Tibial artery (tissue), 4 donors: ENCODE measurements at regions not wholly inside any gene's neighbourhood (a gene's known extent, or its start where the extent isn't known, plus 50 kb on each side); places are given as distances from the start of the nearest gene placed in this dataset.

ENCODE experiments used
- DNase-seq, 2 donors: peaks; one replicate each; pipeline ENCODE4 v3.0.0-alpha.2; 2019
- H3K27ac ChIP-seq, 2 donors: fragments of 200-600 bp; sonication (generic) in 1 of 2; 1 replicate in 1 of 2; 2 replicates in 1 of 2; pipeline ENCODE4 v1.5.1; 2018 to 2019; ENCODE audit warnings: mild to moderate bottlenecking in 1 of 2
- H3K27me3 ChIP-seq, 2 donors: fragments of 200-600 bp; sonication (generic) in 1 of 2; one replicate each; pipeline versions ENCODE4 v1.5.1 to v1.6.0; 2016 to 2019
- H3K36me3 ChIP-seq, 3 donors: fragments of 200-600 bp; sonication (generic) in 2 of 3; one replicate each; pipeline ENCODE4 v1.5.1; 2016 to 2019; ENCODE audit warnings: mild to moderate bottlenecking in 2 of 3
- H3K4me1 ChIP-seq, 4 donors: fragments of 200-600 bp; sonication (generic) in 2 of 4; 1 replicate in 3 of 4; 2 replicates in 1 of 4; pipeline ENCODE4 v1.5.1; 2016 to 2019
- H3K4me3 ChIP-seq, 2 donors: fragments of 200-600 bp; sonication (generic) in 1 of 2; 1 replicate in 1 of 2; 2 replicates in 1 of 2; pipeline ENCODE4 v1.5.1; 2018 to 2019; ENCODE audit warnings: mild to moderate bottlenecking in 2 of 2
- H3K9me3 ChIP-seq, 3 donors: fragments of 200-600 bp; sonication (generic) in 1 of 3; one replicate each; pipeline ENCODE4 v1.5.1; 2016 to 2019
- intact Hi-C: fragments of 100-400 bp; cut with DNase I; formaldehyde crosslinking; loops from one replicate; pipeline ENCODE4 v1.15.0; 2023; ENCODE audit warnings: low total_unique reads
- TF ChIP-seq, protein P1 (sequence below), 2 experiments: fragments of 200-600 bp in 1 of 2; fragments of 450-650 bp in 1 of 2; IDR thresholded peaks; one replicate each; pipeline ENCODE4 v1.5.1; 2017 to 2019; ENCODE audit warnings: antibody characterized with exemption in 2 of 2, mild to moderate bottlenecking in 1 of 2, moderate library complexity in 1 of 2

DNA sequence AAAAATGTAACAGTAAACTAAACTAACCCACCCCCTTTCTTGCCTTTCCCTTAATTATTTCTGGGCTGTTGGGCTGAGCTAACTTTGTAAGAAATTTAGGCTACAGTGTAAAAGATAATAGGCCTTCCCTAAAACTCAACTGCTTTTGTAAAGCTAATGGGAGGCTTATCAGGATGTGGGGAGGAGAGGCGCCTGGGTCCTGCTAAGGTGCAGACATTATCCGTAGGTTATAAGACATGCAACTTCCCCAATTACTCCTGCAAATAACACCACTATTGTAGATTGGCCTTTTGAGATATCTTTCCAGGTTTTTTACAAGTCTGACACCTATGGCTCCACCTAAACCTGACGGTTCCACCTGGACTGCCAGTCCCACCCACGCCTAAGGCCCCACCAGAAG, 88.3 kb downstream of the NPAP1 start:
- Histone ChIP-seq H3K9me3 (no peaks in the 10 kb centered on the region), H3K4me3 (no peak overlapping the region), H3K27ac (no peak overlapping the region), H3K4me1 (no peaks in the 10 kb centered on the region), H3K36me3 (no peaks in the 10 kb centered on the region), H3K27me3 (no peaks in the 10 kb centered on the region)
- intact Hi-C loops = no loop called here
- no peak for DNase-seq
- TF ChIP-seq, protein P1, sequence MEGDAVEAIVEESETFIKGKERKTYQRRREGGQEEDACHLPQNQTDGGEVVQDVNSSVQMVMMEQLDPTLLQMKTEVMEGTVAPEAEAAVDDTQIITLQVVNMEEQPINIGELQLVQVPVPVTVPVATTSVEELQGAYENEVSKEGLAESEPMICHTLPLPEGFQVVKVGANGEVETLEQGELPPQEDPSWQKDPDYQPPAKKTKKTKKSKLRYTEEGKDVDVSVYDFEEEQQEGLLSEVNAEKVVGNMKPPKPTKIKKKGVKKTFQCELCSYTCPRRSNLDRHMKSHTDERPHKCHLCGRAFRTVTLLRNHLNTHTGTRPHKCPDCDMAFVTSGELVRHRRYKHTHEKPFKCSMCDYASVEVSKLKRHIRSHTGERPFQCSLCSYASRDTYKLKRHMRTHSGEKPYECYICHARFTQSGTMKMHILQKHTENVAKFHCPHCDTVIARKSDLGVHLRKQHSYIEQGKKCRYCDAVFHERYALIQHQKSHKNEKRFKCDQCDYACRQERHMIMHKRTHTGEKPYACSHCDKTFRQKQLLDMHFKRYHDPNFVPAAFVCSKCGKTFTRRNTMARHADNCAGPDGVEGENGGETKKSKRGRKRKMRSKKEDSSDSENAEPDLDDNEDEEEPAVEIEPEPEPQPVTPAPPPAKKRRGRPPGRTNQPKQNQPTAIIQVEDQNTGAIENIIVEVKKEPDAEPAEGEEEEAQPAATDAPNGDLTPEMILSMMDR (IDR thresholded peaks at IDR 0.05) = no peak

DNA sequence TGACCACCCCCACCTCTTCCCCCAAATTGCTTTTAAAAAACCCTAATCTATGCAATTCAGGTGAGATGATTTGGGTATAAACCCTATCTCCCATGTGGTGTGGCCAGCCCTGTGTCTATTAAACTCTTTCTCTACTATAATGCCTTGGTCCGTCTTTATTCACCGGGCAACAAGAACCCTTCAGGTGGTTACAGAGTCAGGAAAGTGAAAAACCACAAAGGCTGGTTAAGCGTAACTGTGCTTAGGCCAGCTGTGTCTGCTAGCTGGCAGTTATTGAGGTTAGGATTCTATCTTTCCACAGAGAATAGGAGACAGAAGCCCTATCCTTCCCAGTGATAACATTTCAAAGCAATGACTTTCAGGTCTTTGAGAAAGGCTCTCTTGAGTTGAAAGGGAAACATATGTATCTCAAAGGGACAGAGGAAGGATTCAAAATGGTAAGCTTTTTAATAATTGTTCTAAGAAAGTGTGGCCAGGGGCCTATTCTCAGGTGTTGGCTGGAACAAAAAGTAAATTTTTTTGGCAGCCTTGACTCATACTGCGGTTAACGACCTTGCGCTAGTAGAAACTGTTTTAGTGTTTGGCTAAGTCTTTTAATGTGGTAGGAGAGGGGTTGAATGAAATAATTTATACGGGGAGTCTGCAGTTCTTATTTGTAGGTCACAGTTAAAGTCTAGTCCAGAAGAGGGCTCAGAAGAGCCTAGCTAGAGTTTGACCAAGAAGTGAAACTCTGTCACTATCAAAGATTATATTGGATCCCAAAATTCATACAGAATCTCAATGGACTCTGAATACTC, 89.0 kb downstream of the NPAP1 start:
- Histone ChIP-seq H3K4me3 (no peak overlapping the region), H3K4me1 (no peaks in the 10 kb centered on the region), H3K27ac (no peak overlapping the region), H3K36me3 (no peaks in the 10 kb centered on the region), H3K9me3 (no peaks in the 10 kb centered on the region), H3K27me3 (no peaks in the 10 kb centered on the region)
- intact Hi-C loops = no loop called here
- TF ChIP-seq, protein P1 (IDR thresholded peaks at IDR 0.05) = no peak
- DNase-seq = no peak

DNA sequence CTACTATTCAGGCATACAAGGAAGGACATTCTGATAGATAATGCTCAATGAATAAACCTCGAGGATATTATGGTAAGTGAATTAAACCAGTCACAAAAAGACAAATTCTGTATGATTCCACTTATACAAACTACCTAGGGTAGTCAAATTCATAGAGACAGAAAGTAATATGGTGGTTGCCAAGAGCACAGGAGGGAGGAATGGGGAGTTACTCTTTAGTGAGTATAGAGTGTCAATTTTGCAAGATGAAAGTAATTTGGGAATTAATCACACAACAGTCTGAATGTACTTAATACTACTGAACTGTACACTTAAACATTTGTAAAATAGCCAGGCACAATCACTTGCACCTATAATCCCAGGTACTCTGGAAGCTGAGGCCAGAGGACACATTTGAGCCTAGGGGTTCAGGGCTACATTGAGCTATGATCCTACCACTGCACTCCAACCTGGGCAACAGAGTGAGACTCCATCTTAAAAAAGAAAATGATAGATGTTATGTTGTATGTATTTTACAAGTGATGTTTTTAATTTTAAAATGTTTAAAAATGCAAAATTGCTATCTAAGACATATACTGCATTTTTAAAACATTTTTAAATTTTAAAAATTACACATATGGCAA, 91.0 kb downstream of the NPAP1 start:
- no peaks in the 10 kb centered on the region for H3K4me1 ChIP-seq
- intact Hi-C loops = no loop called here
- no peaks in the 10 kb centered on the region for H3K27me3 ChIP-seq
- H3K9me3 ChIP-seq = no peaks in the 10 kb centered on the region
- H3K36me3 ChIP-seq = no peaks in the 10 kb centered on the region
- no peak overlapping the region for H3K27ac ChIP-seq
- DNase-seq = no peak
- H3K4me3 ChIP-seq = no peak overlapping the region
- TF ChIP-seq, protein P1 (IDR thresholded peaks at IDR 0.05) = no peak

DNA sequence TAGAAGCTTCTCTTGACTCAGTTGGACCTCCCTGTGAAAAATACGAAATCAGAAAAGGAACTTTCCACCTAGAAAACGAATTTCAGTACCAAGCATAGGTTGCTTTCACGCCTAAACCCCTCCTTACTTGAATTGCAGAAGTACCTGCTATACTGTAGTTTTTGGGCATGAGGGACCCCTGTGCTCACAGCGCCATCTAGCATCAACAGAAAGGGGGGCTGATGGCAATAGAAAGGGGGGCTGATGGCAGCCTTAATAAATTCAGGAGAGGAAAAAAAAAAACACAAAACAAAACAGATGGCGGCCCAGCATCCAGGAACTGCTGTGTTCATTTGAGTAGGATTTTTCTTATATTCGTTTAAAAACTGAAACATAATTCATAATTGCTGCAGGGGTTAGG, 96.7 kb downstream of the NPAP1 start:
- H3K4me1 ChIP-seq = no peaks in the 10 kb centered on the region
- intact Hi-C loops = no loop called here
- peaks cover 0 to 13% (median 7%) of the 10 kb centered on the region in 3 donors for H3K9me3 ChIP-seq
- H3K27me3 ChIP-seq = peaks cover 0 to 2% of the 10 kb centered on the region in 2 donors
- TF ChIP-seq, protein P1 (IDR thresholded peaks at IDR 0.05) = no peak
- H3K27ac ChIP-seq = no peak overlapping the region
- no peak for DNase-seq
- H3K36me3 ChIP-seq = no peaks in the 10 kb centered on the region
- peak overlapping the region; percentile 41 to 52 for H3K4me3 ChIP-seq

DNA sequence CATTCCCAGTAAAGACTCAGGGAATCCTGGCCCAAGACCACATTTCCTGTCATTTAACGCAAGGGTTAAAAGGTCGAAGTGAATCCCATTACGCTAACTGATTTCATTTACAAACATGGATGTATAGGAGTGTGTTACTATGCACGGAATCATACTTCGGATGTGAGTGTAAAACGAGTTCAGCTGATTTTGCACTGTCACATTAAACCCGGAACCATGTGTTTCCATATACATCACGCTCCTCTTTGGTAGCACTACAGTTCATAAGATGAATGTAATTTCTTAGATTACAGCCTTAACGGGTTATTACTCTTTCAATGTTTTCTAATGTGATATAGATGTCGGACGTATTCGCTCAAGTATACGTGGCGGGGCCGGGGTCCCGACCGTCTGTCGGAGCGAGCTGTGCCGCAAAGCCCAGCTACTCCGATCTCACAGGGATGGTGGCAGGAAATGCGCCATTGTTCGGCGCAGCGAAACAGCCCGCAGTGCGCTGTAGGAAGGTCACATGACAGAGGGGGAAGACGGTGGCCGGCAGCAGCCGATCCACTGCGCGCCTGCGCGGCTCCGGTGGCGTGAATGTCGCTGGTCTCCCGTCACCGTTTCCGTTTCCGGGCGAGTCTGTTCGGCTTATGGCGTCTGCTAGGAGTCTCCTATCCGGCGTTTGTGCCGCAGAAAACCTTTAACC, 97.3 kb downstream of the NPAP1 start:
- no peaks in the 10 kb centered on the region for H3K36me3 ChIP-seq
- TF ChIP-seq, protein P1 (IDR thresholded peaks at IDR 0.05) = no peak
- H3K27ac ChIP-seq = peak overlapping the region; percentile 19 to 23
- H3K27me3 ChIP-seq = peaks cover 0 to 2% of the 10 kb centered on the region in 2 donors
- no peaks in the 10 kb centered on the region for H3K4me1 ChIP-seq
- intact Hi-C loops = no loop called here
- DNase-seq = peak; percentile 24 to 81
- H3K9me3 ChIP-seq = peaks cover 0 to 13% (median 7%) of the 10 kb centered on the region in 3 donors
- peak overlapping the region; percentile 41 to 52 for H3K4me3 ChIP-seq
